B cell (primary cell): ENCODE measurements at regions not wholly inside any gene's neighbourhood (a gene's known extent, or its start where the extent isn't known, plus 50 kb on each side); places are given as distances from the start of the nearest gene placed in this dataset.

ENCODE experiments used
- ATAC-seq: fragments of 200-7000 bp; cut with Tn5 transposase; one replicate; pipeline ENCODE4 v1.10.0; 2021; ENCODE audit warnings: low read depth, mild to moderate bottlenecking, moderate number of reproducible peaks, moderate library complexity
- CTCF ChIA-PET: fragments of 350-600 bp; sonication (Branson Sonifier 250); formaldehyde crosslinking; loops from one replicate; lab custom pipeline; 2021; ENCODE audit warnings: antibody characterized with exemption, inconsistent platforms; lab: Charles Lee
- POLR2A ChIA-PET: fragments of 350-600 bp; sonication (Branson Sonifier 250); formaldehyde crosslinking; loops from one replicate; lab custom pipeline; 2021; ENCODE audit warnings: antibody characterized with exemption; lab: Charles Lee
- DNase-seq: peaks from one replicate; pipeline ENCODE4 v3.0.0; 2013
- H2AFZ ChIP-seq: 2 replicates; pipeline ENCODE4 v1.6.1; 2012; ENCODE audit warnings: mild to moderate bottlenecking, low read depth, low read length; ENCODE audit not compliant: insufficient read depth, poor library complexity, severe bottlenecking
- H3K27ac ChIP-seq, 2 donors: 1 replicate in 1 of 2; 2 replicates in 1 of 2; pipeline ENCODE4 v1.5.1; 2012 to 2013; ENCODE audit warnings: low read length in 2 of 2, mild to moderate bottlenecking in 2 of 2, moderate library complexity in 1 of 2
- H3K27me3 ChIP-seq, 4 experiments: fragments of 200-600 bp in 1 of 4; sonication (generic) in 1 of 4; replicated peaks in 1 of 4; 1 replicate in 2 of 4; 2 replicates in 2 of 4; pipeline versions ENCODE4 v1.6.1 to v1.7.0; 2013 to 2016; ENCODE audit warnings: low read length in 3 of 4, mild to moderate bottlenecking in 2 of 4, mixed read lengths in 1 of 4, moderate library complexity in 1 of 4; ENCODE audit not compliant: insufficient read depth in 4 of 4, control insufficient read depth in 3 of 4; ENCODE audit errors: control extremely low read depth in 1 of 4
- H3K36me3 ChIP-seq, 2 experiments: replicated peaks in 1 of 2; 1 replicate in 1 of 2; 2 replicates in 1 of 2; pipeline versions ENCODE4 v1.6.1 to v1.7.1; 2013; ENCODE audit warnings: low read length in 1 of 2; ENCODE audit not compliant: insufficient read depth in 2 of 2, control insufficient read depth in 1 of 2; ENCODE audit errors: control extremely low read depth in 1 of 2, extremely low read depth in 1 of 2
- H3K4me1 ChIP-seq, 2 donors: fragments of 200-600 bp in 1 of 2; sonication (generic) in 1 of 2; 1 replicate in 1 of 2; 2 replicates in 1 of 2; pipeline versions ENCODE4 v1.5.1 to v1.6.1; 2013 to 2017; ENCODE audit warnings: low read length in 2 of 2; ENCODE audit not compliant: control insufficient read depth in 2 of 2, insufficient read depth in 2 of 2
- H3K4me2 ChIP-seq: replicated peaks from 2 replicates; pipeline ENCODE3; 2012; ENCODE audit warnings: mild to moderate bottlenecking, low read depth, low read length; ENCODE audit not compliant: poor library complexity, severe bottlenecking
- H3K4me3 ChIP-seq, 5 experiments: fragments of 200-600 bp in 1 of 5; sonication (generic) in 1 of 5; 1 replicate in 3 of 5; 2 replicates in 2 of 5; pipeline versions ENCODE4 v1.5.1 to v1.7.0; 2011 to 2016; ENCODE audit warnings: low read length in 4 of 5, mild to moderate bottlenecking in 4 of 5, low read depth in 2 of 5, control low read depth in 1 of 5, moderate library complexity in 1 of 5; ENCODE audit not compliant: insufficient read depth in 1 of 5; ENCODE audit errors: control extremely low read depth in 1 of 5, extremely low read depth in 1 of 5
- H3K79me2 ChIP-seq: fragments of 200-600 bp; sonication (generic); one replicate; pipeline ENCODE4 v1.6.0; 2016; ENCODE audit warnings: low read length; ENCODE audit not compliant: control insufficient read depth, insufficient read depth
- H3K9ac ChIP-seq: fragments of 200-600 bp; sonication (generic); 2 replicates; pipeline ENCODE4 v1.6.1; 2017; ENCODE audit warnings: mild to moderate bottlenecking, low read length, moderate library complexity
- H3K9me3 ChIP-seq, 3 donors: one replicate each; pipeline versions ENCODE4 v1.6.1 to v1.7.1; 2013; ENCODE audit warnings: low read length in 2 of 3; ENCODE audit not compliant: control insufficient read depth in 2 of 3, insufficient read depth in 1 of 3; ENCODE audit errors: control extremely low read depth in 1 of 3
- H4K20me1 ChIP-seq: 2 replicates; pipeline ENCODE4 v1.6.0; 2012; ENCODE audit warnings: mild to moderate bottlenecking, low read length; ENCODE audit not compliant: insufficient read depth, control insufficient read depth, poor library complexity, severe bottlenecking
- H3K27ac Mint-ChIP-seq: one replicate; pipeline ENCODE4 v1.8.0; 2021; ENCODE audit warnings: mixed read lengths
- H3K27me3 Mint-ChIP-seq: one replicate; pipeline ENCODE4 v1.8.0; 2021; ENCODE audit warnings: mixed read lengths
- H3K4me1 Mint-ChIP-seq: one replicate; pipeline ENCODE4 v1.8.0; 2021; ENCODE audit warnings: mixed read lengths
- H3K4me3 Mint-ChIP-seq: one replicate; pipeline ENCODE4 v1.8.0; 2021; ENCODE audit warnings: mixed read lengths
- H3K9me3 Mint-ChIP-seq: one replicate; pipeline ENCODE4 v1.8.0; 2022; ENCODE audit warnings: mixed read lengths; ENCODE audit not compliant: insufficient read depth
- EZH2 ChIP-seq: IDR thresholded peaks from 2 replicates; pipeline ENCODE4 v1.6.1; 2012; ENCODE audit warnings: borderline replicate concordance, low read depth, mild to moderate bottlenecking, moderate library complexity, low read length; ENCODE audit not compliant: insufficient read depth, poor library complexity, severe bottlenecking
- WGBS: methylation state at CpG from one replicate; pipeline ENCODE4 v1.1.5; 2013; ENCODE audit warnings: missing lambda C conversion rate; ENCODE audit not compliant: insufficient coverage; 5-methylcytosine and 5-hydroxymethylcytosine counted together
- intact Hi-C: fragments of 100-400 bp; cut with micrococcal nuclease; formaldehyde crosslinking; loops from one replicate; pipeline ENCODE4 v1.10.0; 2022
- TF ChIP-seq, protein P1 (sequence below): fragments of 200-600 bp; IDR thresholded peaks from one replicate; pipeline ENCODE4 v1.8.0; 2022; ENCODE audit warnings: antibody characterized with exemption, mild to moderate bottlenecking

- Histone ChIP-seq H3K4me3 (no peak overlapping the region), H3K27me3 (no peaks in the 10 kb centered on the region), H3K9me3 (no peaks in the 10 kb centered on the region), H2AFZ (no peak overlapping the region), H3K79me2 (no peaks in the 10 kb centered on the region), H3K4me2 (no peak overlapping the region), H3K27ac (no peak overlapping the region), H3K9ac (no peak overlapping the region), H4K20me1 (no peaks in the 10 kb centered on the region), H3K36me3 (no peaks in the 10 kb centered on the region), H3K4me1 (no peaks in the 10 kb centered on the region)
- Mint-ChIP-seq H3K4me3 (no peak overlapping the region), H3K27me3 (no peaks in the 10 kb centered on the region), H3K27ac (no peak overlapping the region), H3K9me3 (no peaks in the 10 kb centered on the region), H3K4me1 (no peaks in the 10 kb centered on the region)
- CTCF ChIA-PET: no interaction called here
- TF ChIP-seq, protein P1, sequence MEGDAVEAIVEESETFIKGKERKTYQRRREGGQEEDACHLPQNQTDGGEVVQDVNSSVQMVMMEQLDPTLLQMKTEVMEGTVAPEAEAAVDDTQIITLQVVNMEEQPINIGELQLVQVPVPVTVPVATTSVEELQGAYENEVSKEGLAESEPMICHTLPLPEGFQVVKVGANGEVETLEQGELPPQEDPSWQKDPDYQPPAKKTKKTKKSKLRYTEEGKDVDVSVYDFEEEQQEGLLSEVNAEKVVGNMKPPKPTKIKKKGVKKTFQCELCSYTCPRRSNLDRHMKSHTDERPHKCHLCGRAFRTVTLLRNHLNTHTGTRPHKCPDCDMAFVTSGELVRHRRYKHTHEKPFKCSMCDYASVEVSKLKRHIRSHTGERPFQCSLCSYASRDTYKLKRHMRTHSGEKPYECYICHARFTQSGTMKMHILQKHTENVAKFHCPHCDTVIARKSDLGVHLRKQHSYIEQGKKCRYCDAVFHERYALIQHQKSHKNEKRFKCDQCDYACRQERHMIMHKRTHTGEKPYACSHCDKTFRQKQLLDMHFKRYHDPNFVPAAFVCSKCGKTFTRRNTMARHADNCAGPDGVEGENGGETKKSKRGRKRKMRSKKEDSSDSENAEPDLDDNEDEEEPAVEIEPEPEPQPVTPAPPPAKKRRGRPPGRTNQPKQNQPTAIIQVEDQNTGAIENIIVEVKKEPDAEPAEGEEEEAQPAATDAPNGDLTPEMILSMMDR: no peak
- TF ChIP-seq EZH2: no peak
- DNase-seq (no peak), ATAC-seq (no peak)
- POLR2A ChIA-PET: no interaction called here
- WGBS: 86% methylated on average over 3 of the region's 3 CpGs
- intact Hi-C loops: no loop called here
These were observed 465.7 kb downstream of the FBXO15 start for GRCh38 chr18:73681912-73682311.

- no peaks in the 10 kb centered on the region for H3K27me3 ChIP-seq
- H3K79me2 ChIP-seq: no peaks in the 10 kb centered on the region
- H2AFZ ChIP-seq: no peak overlapping the region
- no peak for ATAC-seq
- POLR2A ChIA-PET: no interaction called here
- H4K20me1 ChIP-seq: no peaks in the 10 kb centered on the region
- no peaks in the 10 kb centered on the region for H3K36me3 ChIP-seq
- intact Hi-C loops: no loop called here
- H3K9me3 ChIP-seq: no peaks in the 10 kb centered on the region
- Mint-ChIP-seq H3K27ac (no peak overlapping the region), H3K4me1 (no peaks in the 10 kb centered on the region), H3K4me3 (no peak overlapping the region), H3K27me3 (no peaks in the 10 kb centered on the region), H3K9me3 (no peaks in the 10 kb centered on the region)
- no peak overlapping the region for H3K27ac ChIP-seq
- no peaks in the 10 kb centered on the region for H3K4me1 ChIP-seq
- TF ChIP-seq, protein P1: no peak
- TF ChIP-seq EZH2: no peak
- H3K4me3 ChIP-seq: no peak overlapping the region
- no peak for DNase-seq
- CTCF ChIA-PET: no interaction called here
- H3K9ac ChIP-seq: no peak overlapping the region
- no CpG with 5 or more reads among the region's 2 CpGs for WGBS
- no peak overlapping the region for H3K4me2 ChIP-seq
These were observed 466.2 kb downstream of the FBXO15 start for GRCh38 chr18:73681398-73681797.
